GM19025 (cell line): ENCODE measurements at regions not wholly inside any gene's neighbourhood (a gene's known extent, or its start where the extent isn't known, plus 50 kb on each side); places are given as distances from the start of the nearest gene placed in this dataset.
"Not testable (repeated sequence)": the region's sequence is repeated elsewhere in the genome, so short reads cannot be mapped to it uniquely, and the experiment has no call there.

Experiments
- ATAC-seq: cut with Tn5 transposase; IDR thresholded peaks from one replicate; pipeline ENCODE4 v1.9.1; 2021; ENCODE audit warnings: mild to moderate bottlenecking, low read depth, moderate library complexity; ENCODE audit not compliant: unreplicated experiment

DNA sequence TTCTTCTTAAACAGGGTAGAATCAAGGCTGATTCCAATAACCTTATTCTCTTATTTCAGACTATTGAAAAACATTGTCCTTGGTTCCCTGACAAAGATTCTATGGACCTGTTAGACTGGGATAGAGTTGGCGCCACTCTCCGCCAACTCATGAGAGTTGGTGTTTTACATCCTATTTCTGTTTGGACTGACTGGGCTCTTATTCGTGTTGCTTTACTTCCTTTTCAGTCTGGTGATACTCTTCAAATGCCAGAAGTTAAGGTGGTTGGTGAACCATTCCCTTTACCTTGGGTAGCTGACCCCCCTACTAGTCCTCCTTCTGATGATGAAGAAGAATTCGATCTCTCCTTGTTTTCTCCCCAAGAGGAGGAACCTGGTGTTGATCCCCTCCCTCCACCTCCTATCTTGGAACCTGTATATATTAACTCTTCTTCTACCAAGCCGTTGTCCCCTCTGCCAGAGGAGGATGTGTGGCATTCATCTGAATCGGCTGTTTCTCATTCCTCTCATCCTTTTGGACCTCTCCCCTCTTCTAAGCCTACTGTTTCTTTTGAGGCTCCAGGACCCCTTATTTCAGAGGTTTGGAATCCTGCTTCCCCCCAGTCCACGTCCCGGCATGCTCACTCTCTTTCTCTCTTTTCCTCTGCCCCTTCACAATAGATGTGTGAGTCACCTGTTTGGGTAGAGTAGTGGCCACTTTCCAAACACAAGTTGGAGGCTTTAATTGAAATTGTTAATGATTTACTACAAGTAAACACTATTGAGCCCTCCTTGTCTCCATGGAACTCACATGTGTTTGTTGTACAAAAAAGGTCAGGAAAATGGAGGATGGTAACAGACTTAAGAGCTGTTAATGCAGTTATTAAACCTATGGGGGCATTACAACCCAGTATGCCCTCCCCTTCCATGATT is 585.7 kb downstream of the NSUN3 start:
- ATAC-seq, result not testable (repeated sequence)

DNA sequence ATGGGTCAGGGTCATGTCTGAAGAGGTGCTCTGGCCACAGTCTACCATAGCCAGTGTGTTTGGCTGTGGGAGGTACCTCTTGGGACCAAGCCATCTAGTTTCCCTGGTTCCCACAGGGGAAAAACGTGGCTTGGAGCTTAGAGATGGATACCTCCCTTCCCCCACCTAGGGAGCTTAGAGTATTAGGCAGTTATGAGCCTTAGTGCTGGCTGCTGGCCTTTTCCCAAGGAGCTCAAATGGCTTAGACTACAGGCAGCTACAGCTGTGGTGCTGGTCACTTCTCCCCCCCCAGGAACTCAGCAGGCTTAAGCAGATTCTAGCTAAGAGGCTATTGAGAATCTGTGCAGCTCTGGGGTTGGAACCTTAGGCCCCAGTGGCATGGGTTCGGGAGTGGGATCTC is 591.2 kb downstream of the NSUN3 start:
- ATAC-seq, result no peak

DNA sequence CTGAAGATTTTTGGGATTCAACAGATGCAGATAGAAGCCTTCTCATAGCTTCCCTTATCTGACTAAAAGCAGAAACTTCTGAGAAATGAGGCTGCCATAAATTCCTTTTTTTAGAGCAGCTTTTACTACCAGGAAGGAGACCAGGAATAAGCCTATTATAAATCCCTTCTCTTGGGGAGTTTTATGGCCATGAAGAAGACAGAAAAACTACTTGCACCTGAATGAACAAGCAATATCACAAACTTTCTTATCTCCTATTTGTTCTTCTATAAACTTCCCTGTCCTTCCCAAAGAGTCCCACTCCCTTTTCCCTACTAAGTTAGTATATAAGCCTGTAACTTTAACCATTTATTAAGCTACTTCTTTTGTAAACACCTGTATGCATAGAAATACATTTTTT is 603.1 kb downstream of the NSUN3 start:
- ATAC-seq, result no peak

DNA sequence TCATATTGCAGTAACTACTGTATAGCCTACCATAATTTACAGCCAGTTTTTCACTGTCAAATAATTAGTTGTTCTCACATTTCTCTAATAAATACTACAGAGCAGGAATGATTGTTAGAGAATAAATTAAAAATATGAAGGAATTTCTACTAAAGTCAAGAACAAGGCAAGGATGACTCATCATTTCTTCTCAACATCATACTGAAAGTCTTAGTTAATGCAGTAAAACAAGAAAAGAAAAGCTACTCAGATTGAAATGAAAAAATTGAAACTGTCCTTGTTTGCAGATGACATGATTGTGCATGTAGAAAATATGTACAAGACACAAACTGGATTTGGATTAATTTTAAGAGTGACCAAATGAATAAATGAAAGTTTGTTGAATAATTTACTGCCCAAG is 608.2 kb downstream of the NSUN3 start:
- no peak for ATAC-seq

DNA sequence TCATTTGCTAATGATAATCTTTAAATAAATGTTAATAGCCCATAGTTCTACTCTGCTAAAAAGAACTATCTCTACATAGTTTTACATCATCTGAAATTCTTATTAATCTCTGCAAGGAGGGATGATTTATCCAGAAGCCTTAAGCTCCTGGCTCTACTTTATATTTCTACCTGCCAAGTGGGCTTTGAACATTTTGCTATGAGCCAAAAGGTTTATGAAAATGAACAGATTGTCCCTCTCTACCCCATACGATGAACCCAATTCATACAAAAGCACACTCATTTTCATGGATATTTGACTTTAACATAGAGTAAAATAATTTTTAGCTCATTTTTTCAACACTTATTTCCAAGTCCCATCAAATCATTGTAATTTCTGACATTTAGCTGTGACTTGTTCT is 611.0 kb downstream of the NSUN3 start:
- ATAC-seq, result no peak

DNA sequence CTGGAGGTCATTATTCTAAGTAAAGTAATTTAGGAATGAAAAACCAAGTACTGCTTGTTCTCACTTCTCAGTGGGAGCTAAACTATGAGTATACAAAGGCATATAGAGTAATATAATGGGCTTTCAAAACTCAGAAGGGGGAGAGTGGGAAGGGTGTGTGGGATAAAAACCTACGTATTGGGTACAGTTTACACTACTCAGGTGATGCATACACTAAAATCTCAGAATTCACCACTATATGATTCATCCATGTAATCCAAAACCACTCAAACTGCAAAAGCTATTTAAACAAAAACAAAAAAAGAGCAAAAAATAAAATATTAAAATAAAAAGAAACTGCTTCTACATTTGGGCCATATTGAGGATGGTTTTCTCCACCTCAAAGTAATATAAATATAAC is 623.3 kb downstream of the NSUN3 start:
- ATAC-seq, result no peak

DNA sequence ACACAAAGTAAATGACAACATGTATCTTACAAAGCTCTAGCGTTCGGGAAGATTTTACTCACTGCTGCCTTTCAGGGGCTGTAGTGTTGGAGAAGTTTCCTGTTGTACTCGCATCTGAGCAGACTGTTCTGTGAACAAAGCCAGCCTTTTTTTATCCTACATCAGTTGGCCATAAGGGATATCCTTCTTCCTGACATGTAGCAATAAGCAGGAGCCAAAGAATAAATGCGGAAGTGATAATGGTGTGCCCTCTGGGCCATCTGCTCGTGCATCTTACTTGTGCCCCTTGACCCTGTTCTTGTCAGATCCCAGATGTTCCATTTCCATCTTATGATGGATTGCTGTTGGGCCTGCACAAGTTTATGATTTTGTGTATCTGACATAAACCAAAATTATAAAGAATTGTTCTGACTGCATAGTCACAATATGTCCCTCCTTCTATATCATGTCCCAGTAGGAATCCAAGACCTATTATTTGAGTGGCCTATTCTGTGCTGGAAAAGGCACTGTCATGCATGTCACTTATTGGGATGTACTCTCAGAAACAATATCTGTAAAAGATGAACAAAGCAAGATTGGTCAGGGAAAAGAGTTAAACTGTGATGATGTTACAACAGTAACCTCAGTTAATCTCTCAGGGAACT is 631.3 kb downstream of the NSUN3 start:
- ATAC-seq, result no peak

DNA sequence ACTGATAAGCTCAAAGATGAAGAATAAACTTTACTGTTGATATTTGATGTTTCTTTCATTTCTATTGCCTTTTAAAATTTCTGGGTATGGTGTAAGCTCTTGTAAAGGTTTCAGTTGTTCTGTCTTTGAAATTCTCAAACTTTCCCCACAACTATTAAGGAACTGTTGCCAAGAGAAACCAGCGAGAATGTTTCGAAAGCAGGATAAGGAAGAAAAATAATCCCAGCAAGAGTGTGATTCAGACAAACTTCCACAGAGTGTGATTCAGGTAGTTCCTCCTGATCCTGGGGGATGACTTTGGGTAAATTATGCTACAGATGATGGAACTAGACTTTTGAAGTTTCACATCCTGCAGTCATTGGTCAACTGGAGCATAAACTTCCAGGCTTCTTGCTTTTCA is 632.0 kb downstream of the NSUN3 start:
- ATAC-seq, result no peak

DNA sequence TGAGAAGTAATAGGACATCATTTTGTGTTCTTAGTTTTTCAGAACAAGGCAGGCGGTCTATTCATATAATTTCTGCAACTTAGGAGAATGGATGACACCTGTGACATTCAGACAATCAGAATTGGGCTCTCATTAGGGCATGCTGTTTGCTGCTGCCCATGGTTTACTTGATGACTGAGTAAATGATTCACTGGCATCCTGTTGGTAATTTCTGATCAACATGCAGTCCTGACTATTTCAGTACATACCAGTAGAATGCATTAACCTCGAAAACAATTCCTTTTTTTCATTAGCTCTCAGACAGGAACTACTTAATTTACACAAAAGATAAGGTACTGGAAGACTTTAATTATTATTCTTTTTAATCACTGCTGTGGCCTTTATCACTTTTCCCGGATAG is 641.6 kb downstream of the NSUN3 start:
- ATAC-seq, result no peak

DNA sequence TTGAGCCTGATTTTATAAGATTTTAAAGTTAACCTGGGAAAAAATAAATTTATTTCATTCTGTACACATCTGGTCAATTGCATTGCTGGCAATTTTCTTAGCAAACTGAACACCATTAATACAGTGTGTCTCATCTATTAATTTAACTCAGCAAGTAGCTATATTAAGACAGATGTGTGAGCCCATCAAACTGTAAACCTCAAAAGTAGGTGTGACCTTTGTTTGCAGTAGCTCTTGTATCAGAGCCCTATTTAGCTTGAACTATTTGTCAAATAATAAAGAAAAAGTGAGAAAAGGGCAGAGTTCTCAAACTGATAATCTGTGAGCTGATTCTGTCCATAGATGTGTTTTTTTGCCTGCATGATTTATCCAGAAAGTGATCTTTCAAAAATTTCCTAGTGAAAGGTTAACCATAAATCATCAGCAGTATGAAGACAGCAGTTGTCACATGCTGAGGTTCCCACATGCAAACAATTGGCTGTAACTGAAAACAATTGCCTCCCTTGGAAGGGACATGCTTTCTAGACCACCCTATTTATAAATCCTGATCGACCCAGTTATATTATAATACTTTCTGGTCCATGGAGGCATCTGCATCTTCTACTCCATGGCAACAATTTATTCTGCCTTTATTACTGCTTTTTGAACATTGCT is 646.5 kb downstream of the NSUN3 start:
- no peak for ATAC-seq

DNA sequence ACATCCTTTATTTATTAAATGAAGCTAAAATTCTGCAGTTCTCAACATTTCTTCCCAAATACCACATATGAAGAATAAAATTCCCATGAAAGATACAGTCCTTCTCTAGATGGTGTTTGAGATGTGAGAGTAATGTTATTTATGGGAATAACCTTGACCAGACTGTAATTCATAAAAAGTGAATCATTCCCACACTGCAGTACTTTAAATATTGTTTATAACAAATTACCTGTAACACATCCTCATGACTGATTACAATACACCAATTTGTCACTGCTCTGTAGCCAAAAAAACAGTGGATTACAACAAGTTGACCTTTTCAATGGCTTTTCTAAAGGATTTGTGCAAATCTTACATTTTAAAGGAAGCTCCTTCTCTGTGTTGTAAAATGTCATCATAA is 651.3 kb downstream of the NSUN3 start:
- no peak for ATAC-seq

DNA sequence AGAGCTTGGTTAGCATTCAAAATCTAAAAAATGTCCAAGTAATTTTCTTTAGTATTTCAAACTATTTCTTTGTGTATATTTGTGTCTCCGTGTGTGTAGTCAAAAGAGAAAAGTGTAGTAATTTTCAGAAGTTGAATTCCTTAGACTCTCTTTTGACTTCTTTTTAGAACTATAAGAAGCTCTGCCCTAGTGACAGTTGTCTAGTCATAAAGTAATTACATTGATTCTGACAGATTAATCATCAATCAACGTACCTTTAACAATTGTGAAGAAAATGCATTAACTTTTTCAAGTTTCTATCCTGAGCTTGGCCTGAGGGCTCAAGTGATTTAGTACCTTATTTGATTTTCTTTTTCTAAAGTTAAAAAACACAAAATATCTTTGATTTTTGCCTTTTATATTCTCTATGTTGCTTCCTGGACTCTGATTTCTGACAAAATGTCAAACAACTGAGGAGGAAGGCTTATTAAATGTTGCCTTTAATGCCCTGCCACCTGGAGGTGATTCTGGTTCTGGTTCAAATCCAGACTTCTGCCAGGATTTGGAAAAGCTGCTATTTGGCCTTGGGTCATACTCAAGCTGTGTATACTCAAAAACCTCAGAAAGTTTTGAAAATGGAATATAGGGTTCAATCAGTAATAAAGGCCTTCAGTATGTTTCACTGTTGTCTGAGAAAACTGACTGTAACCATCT is 653.6 kb downstream of the NSUN3 start:
- no peak for ATAC-seq

DNA sequence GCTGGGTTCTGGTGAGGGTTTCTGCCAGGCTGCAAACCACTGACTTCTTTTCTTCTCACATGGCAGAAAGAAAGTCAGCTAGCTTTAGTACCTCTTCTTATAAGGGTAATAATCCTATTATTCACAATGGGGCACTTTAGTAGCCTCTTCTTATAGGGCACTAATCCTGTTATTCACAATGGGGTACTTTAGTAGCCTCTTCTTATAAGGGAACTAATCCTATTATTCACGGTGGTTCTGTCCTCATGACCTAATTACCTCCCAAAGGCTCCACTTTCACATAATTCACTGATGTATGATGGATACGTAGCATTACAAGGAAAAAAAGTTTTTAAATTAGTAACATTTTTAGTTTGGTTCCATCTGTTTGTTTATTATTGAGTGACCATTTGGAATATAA is 671.3 kb downstream of the NSUN3 start:
- ATAC-seq, result no peak

DNA sequence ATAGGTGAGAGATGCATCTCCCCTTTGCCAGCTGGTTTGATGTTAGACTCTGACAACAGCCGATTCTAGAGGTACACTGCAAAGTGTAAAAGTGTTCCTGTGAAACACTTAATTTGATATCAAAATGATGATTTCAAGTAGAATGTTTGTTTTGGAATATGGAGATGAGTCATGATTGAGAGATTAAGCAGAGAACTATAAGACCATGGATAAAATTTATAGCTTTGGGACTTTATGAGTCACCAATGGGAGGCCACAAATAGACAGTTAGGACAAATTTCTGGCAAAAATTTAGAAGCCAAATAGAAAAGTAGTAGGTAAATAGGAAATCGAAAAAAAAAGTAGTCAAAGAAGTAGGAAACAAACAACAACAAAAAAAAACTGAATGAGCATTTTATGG is 672.5 kb downstream of the NSUN3 start:
- ATAC-seq, result no peak

DNA sequence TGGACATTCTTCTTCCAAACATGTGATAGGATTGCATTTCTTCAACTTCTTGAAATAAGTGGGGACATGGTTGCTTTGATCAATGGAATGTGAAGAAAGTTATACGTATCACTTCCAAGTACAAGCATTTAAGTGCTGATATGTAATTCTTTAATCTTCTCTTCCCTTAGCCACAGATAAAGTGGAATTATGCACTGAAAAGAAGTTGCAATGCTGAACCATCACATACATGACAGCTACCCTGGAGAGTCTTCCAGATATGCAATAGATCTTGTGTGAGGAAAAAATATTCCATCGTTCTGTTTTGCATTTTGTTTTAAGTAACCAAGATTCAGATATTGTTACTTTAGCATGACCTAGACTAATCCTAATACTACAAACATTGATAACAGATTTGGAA is 674.3 kb downstream of the NSUN3 start:
- no peak for ATAC-seq

DNA sequence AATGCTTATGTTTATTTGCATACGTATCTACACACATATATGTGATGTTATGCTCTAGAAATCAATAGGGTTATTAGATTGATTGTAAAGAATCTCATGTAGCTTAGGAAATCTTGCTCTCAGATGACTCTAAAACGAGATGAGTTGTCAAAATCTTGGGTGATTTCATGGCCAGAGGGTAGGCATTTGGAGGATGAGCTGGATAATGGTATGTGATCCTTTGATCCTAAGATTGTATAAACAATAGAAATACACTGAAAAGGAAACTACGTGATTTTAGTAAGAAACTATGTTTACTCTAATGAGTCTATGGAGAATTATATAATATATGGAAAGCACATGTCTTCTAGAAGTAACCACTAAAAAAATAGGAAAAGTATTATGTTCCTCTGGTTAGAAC is 676.6 kb downstream of the NSUN3 start:
- no peak for ATAC-seq

DNA sequence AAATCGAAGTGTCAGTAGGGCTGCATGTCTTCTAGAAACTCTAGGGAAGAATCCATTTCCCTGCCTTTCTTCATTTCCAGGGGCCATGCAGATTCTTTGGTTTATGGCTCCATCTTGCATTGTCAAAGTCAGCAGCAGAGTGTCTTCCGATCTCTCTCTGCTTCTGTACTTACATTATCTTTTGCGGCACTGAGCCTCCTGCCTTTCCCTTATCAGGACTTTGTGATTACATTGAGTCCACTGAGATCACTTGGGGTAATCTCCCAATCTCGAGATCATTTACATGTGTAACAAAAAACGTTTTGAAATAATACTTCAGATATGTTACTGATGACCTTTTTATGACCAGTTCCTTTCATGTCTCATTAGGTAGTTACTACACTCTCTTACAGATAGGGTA is 695.9 kb downstream of the NSUN3 start:
- ATAC-seq, result no peak

DNA sequence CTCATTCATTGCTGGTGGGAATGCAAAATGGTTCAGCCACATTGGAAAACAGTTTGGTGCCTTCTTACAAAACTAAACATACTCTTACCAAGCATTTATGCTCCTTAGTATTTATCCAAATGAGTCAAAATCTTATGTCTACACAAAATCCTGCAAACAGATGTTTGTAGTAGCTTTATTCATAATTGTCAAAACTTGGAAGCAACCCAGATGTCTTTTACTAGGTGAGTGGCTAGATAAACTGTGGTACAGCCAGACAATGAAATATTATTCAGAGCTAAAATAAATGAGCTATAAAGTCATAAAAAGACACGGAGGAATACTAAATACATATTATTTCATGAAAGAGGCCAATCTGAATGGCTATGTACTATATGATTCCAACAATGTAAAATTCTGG is 709.5 kb downstream of the NSUN3 start:
- ATAC-seq, result no peak

DNA sequence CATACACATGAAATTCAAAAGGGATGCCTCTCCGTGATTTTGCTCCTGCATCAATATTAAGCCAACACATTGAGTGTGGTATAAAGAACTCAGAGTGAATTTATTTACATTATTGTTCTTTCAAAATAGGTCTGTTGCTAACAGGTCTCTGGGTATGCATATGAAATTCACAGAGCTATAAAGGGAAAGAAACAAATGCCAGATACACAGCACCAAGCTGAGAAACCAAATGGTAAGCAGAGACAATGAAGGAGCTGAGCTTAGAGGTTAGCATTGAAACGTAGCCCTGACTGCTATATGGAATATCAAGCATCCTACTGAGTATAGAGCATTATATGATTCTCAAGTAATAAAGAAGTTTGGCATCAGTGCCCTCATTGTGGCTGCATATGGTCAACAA is 712.9 kb downstream of the NSUN3 start:
- no peak for ATAC-seq

DNA sequence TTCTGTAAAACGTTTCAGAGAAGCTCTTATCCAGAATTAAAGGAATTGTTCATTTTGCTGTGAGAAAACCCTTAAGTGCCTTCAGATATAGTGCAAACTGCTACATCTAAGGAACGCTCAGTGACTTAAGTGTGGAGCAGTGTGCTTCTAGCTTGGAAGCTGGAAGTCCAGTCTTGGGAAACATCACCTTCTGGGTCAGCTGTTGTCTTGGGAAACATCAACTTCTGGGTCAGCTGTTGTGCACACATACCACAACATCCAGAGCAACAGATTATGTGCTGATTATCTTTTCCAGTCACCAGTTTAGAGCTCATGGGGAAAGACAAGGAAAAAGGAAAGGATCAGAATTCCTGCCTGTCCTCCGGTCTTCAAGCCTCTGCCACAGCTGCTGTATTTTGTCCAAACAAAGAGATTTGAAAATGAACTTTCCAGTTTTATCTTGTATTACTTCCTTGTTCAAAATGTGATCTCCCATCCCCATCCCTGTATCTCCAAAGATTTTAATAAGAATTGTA is 713.6 kb downstream of the NSUN3 start:
- no peak for ATAC-seq

DNA sequence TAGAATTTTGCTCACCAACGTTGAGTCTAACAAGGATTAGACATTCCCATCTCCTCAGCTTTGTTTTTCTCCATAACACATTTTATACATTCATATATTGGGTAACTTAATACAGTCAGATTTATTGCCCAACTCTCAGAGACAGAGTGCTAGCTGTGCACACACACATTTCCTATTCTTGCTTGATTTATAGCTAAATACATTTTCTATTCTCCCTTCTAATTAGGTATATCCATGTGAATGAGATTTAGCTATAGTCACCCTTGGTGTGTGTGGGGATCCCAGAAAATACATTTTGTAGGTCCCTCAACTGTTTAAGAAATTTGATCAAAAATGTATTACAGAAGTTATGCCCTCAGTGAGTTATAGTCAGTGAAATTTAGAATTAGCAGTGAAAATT is 715.4 kb downstream of the NSUN3 start:
- no peak for ATAC-seq
